ENCODE measurements at regions not wholly inside any gene's neighbourhood (a gene's known extent, or its start where the extent isn't known, plus 50 kb on each side); places are given as distances from the start of the nearest gene placed in this dataset.

DNA sequence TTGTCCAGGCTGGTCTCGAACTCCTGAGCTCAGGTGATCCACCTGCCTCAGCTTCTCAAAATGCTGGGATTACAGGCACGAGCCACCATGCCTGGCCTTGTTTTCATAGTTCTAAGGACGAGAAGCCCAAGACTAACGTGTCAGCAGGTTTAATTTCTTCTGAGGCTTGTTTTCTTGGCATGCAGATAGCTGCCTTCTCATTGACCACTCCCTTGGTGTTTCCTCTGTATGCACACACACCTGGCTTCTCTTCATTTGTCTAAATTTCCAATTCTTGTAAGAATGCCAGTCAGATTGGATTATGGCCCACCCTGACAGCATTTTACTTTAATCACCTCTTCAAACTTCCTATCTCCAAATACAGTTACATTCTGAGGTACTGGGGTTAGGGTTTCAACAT is 72.5 kb upstream of the CTSC start:
- DNase-seq = no peak
- intact Hi-C loops (cut with DNase I) = no loop called here
- Histone ChIP-seq H3K27me3 (no peaks in the 10 kb centered on the region), H3K27ac (no peak overlapping the region), H3K9me3 (no peaks in the 10 kb centered on the region), H3K4me3 (no peak overlapping the region), H3K4me1 (peaks cover 0 to 3% (median 0%) of the 10 kb centered on the region in 4 donors), H3K36me3 (no peaks in the 10 kb centered on the region)
- TF ChIP-seq, protein P1, sequence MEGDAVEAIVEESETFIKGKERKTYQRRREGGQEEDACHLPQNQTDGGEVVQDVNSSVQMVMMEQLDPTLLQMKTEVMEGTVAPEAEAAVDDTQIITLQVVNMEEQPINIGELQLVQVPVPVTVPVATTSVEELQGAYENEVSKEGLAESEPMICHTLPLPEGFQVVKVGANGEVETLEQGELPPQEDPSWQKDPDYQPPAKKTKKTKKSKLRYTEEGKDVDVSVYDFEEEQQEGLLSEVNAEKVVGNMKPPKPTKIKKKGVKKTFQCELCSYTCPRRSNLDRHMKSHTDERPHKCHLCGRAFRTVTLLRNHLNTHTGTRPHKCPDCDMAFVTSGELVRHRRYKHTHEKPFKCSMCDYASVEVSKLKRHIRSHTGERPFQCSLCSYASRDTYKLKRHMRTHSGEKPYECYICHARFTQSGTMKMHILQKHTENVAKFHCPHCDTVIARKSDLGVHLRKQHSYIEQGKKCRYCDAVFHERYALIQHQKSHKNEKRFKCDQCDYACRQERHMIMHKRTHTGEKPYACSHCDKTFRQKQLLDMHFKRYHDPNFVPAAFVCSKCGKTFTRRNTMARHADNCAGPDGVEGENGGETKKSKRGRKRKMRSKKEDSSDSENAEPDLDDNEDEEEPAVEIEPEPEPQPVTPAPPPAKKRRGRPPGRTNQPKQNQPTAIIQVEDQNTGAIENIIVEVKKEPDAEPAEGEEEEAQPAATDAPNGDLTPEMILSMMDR (IDR thresholded peaks at IDR 0.05) = no peak
- no peak for TF ChIP-seq POLR2A (IDR thresholded peaks at IDR 0.05)
- ATAC-seq = no peak
- WGBS (ENCODE audit: insufficient coverage, low coverage, low lambda C conversion rate, missing lambda C conversion rate) = 68% methylated on average over 3 of the region's 4 CpGs

DNA sequence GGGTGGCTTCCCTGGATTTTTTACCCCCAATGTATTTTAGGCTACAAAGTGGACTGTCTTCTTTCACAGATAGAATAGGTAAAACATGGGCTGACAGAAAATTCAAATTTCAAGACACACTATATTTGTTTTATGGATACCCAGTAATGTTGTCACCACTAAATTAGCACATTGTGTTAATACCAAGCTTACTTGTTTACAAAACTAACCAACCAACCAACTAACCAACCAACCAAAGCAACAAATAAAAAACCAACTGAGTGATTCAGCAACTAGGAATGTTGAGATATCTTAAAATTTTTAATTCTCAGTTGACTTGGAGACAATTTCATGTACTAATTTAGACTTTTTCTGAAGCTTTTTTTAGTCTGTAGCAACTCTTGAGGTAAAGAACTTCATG is 69.3 kb upstream of the CTSC start:
- Histone ChIP-seq H3K9me3 (no peaks in the 10 kb centered on the region), H3K27me3 (no peaks in the 10 kb centered on the region), H3K4me3 (no peak overlapping the region), H3K4me1 (no peaks in the 10 kb centered on the region), H3K27ac (no peak overlapping the region), H3K36me3 (no peaks in the 10 kb centered on the region)
- ATAC-seq = no peak
- no peak for TF ChIP-seq POLR2A (IDR thresholded peaks at IDR 0.05)
- TF ChIP-seq, protein P1 (IDR thresholded peaks at IDR 0.05) = no peak
- intact Hi-C loops (cut with DNase I) = no loop called here
- DNase-seq = no peak

DNA sequence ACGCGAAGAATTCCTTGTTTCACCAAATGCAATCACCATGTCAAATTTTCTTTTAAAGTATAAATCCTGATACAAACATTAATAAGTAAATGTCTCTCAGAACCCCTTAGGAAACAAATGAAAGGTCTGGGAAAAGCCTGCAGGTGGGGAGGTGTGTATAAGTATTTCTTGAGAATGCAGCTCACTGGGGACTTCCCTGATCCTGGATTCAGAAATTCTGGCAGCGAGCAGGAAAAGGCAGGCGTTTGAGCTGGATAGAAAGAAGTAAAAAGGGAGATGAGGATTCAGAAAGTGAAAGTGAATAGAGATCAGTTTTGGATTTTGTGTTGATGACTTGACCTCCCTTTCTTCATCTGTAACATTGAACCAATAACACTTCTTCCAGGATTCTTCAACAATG is 68.3 kb upstream of the CTSC start:
- intact Hi-C loops (cut with DNase I) = no loop called here
- TF ChIP-seq POLR2A (IDR thresholded peaks at IDR 0.05) = no peak
- TF ChIP-seq, protein P1 (IDR thresholded peaks at IDR 0.05) = no peak
- 64% methylated on average over 4 of the region's 4 CpGs for WGBS (ENCODE audit: insufficient coverage, low coverage, low lambda C conversion rate, missing lambda C conversion rate)
- H3K27me3 ChIP-seq = no peaks in the 10 kb centered on the region
- H3K27ac ChIP-seq = no peak overlapping the region
- DNase-seq (no peak), ATAC-seq (no peak)
- no peaks in the 10 kb centered on the region for H3K4me1 ChIP-seq
- H3K36me3 ChIP-seq = no peaks in the 10 kb centered on the region
- H3K9me3 ChIP-seq = no peaks in the 10 kb centered on the region
- no peak overlapping the region for H3K4me3 ChIP-seq

DNA sequence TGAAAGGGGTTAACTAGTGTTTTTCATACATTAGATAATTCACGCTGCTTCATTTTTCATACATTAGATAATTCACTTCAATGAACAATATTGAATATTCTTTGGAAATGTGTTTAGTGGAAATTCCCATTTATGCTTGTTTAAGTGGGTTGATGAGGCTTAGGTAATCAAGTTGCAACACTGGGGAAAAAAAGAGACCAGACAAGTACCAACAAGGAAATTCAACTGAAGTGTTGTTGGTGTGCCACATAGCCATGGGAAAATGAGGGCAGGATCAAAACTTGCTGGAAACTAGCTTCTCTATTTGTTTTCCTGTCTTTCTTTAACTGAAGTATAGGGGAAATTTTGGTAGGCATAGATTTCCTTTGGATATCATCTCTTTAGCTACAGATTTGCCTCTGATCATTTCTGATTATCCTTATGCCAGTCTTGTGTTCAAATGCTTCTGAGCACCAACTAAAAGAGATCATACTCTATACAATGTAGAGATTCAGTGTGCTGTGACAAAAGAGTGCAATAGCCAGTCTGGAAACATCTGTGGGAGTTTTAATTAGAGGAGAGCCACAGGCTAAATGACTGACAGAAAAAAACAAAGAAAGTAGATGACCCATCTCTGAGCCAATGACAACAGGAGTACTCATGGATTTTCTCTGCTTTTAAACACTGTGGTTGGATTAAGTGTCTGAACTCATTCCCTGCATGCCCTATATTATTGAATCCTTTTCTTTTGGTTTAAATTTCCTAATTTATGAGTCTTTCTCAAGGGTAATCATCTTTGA is 67.6 kb upstream of the CTSC start:
- ATAC-seq = peak in 1 of 4 donors; percentile 60
- H3K4me1 ChIP-seq = no peaks in the 10 kb centered on the region
- DNase-seq = no peak
- H3K36me3 ChIP-seq = no peaks in the 10 kb centered on the region
- H3K9me3 ChIP-seq = no peaks in the 10 kb centered on the region
- no peak for TF ChIP-seq POLR2A (IDR thresholded peaks at IDR 0.05)
- TF ChIP-seq, protein P1 (IDR thresholded peaks at IDR 0.05) = no peak
- no peak overlapping the region for H3K4me3 ChIP-seq
- WGBS (ENCODE audit: insufficient coverage, low coverage, low lambda C conversion rate, missing lambda C conversion rate) = 68% methylated on average over 1 of the region's 1 CpG
- intact Hi-C loops (cut with DNase I) = no loop called here
- no peaks in the 10 kb centered on the region for H3K27me3 ChIP-seq
- H3K27ac ChIP-seq = no peak overlapping the region
